Muscle layer of colon (tissue), 2 donors: ENCODE measurements at regions not wholly inside any gene's neighbourhood (a gene's known extent, or its start where the extent isn't known, plus 50 kb on each side); places are given as distances from the start of the nearest gene placed in this dataset.

ENCODE experiments used
- H3K27ac ChIP-seq: one replicate; pipeline ENCODE4 v1.7.0; 2013; ENCODE audit warnings: low read depth, mild to moderate bottlenecking, low read length, moderate library complexity
- H3K27me3 ChIP-seq, 2 donors: one replicate each; pipeline ENCODE4 v1.7.0; 2013; ENCODE audit warnings: low read length in 2 of 2, mild to moderate bottlenecking in 2 of 2; ENCODE audit not compliant: insufficient read depth in 2 of 2, control insufficient read depth in 1 of 2
- H3K36me3 ChIP-seq: one replicate; pipeline ENCODE4 v1.7.0; 2013; ENCODE audit warnings: mild to moderate bottlenecking, low read length; ENCODE audit not compliant: insufficient read depth
- H3K4me1 ChIP-seq: one replicate; pipeline ENCODE4 v1.7.0; 2013; ENCODE audit warnings: mild to moderate bottlenecking, low read length; ENCODE audit not compliant: insufficient read depth
- H3K4me3 ChIP-seq, 2 donors: one replicate each; pipeline ENCODE4 v1.7.0; 2013; ENCODE audit warnings: low read length in 2 of 2, low read depth in 1 of 2, mild to moderate bottlenecking in 1 of 2, moderate library complexity in 1 of 2
- H3K9ac ChIP-seq: one replicate; pipeline ENCODE4 v1.7.0; 2013; ENCODE audit warnings: low read length
- H3K9me3 ChIP-seq: one replicate; pipeline ENCODE4 v1.7.0; 2013; ENCODE audit warnings: mild to moderate bottlenecking, low read length
- donor health status: abdominal sarcoma.
- donor health status: Adenocarcinoma of cecum.

- Histone ChIP-seq H3K27me3 (no peaks in the 10 kb centered on the region), H3K36me3 (no peaks in the 10 kb centered on the region), H3K9ac (no peak overlapping the region), H3K4me3 (no peak overlapping the region), H3K9me3 (no peaks in the 10 kb centered on the region), H3K4me1 (no peaks in the 10 kb centered on the region), H3K27ac (no peak overlapping the region)
Observed at GRCh38 chr3:103306104-103306503, 871.3 kb downstream of the ZPLD1 start.

- no peak overlapping the region for H3K27ac ChIP-seq
- H3K36me3 ChIP-seq = no peaks in the 10 kb centered on the region
- H3K27me3 ChIP-seq = no peaks in the 10 kb centered on the region
- H3K4me1 ChIP-seq = no peaks in the 10 kb centered on the region
- H3K9ac ChIP-seq = no peak overlapping the region
- no peaks in the 10 kb centered on the region for H3K9me3 ChIP-seq
- H3K4me3 ChIP-seq = no peak overlapping the region
Observed at GRCh38 chr3:103308921-103309320, 874.1 kb downstream of the ZPLD1 start.

DNA sequence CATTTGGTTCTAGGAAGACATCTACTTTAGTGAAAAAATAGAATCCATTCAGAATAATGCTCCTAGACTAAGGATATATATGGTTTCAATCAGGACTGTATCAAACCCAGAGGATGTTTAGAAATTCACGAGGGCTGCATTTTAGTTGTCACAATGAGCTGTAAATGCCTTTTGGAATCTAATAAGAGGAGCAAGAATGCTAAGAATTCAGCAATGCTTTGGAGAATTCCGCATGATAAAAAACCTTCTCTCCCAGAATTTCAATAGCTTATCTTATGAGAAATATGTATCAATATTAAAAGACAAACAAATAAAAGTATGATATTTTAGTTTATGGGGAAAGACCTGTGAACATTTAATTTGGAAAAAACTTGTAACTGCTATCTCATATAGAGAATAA lies 885.1 kb downstream of the ZPLD1 start:
- Histone ChIP-seq H3K4me3 (no peak overlapping the region), H3K9me3 (no peaks in the 10 kb centered on the region), H3K4me1 (no peaks in the 10 kb centered on the region), H3K36me3 (no peaks in the 10 kb centered on the region), H3K9ac (no peak overlapping the region), H3K27me3 (no peaks in the 10 kb centered on the region), H3K27ac (no peak overlapping the region)

- Histone ChIP-seq H3K4me3 (no peak overlapping the region), H3K27ac (no peak overlapping the region), H3K36me3 (no peaks in the 10 kb centered on the region), H3K27me3 (no peaks in the 10 kb centered on the region), H3K9ac (no peak overlapping the region), H3K9me3 (no peaks in the 10 kb centered on the region), H3K4me1 (no peaks in the 10 kb centered on the region)
Observed at GRCh38 chr3:103337179-103337845, 902.5 kb downstream of the ZPLD1 start.

DNA sequence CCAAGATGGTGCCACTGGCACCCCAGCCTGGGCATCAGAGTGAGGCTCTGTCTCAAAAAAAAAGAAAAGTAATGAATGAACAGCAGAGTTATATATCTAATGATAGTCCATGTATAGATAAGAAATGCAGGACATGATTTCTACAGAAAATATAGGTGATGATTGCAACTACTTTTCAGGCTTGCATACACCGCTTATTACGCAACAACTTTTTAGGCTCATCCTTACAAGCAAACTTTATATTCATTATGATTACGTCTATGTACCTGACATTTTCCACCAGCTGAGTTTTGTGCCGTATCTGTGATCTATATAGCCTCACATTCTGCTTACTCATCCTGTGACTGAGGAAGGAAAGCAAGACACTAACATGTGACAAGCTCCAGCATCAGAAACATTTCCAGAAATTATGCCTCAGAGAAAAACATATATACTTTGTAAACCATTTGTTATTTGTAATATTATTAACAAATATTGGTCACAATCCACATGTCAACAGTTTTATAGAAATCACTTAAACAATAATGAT lies 906.3 kb downstream of the ZPLD1 start:
- no peak overlapping the region for H3K4me3 ChIP-seq
- H3K27ac ChIP-seq = no peak overlapping the region
- H3K9ac ChIP-seq = no peak overlapping the region
- no peaks in the 10 kb centered on the region for H3K36me3 ChIP-seq
- no peaks in the 10 kb centered on the region for H3K9me3 ChIP-seq
- H3K4me1 ChIP-seq = no peaks in the 10 kb centered on the region
- no peaks in the 10 kb centered on the region for H3K27me3 ChIP-seq

- H3K27ac ChIP-seq = no peak overlapping the region
- H3K9me3 ChIP-seq = no peaks in the 10 kb centered on the region
- no peaks in the 10 kb centered on the region for H3K27me3 ChIP-seq
- H3K4me1 ChIP-seq = no peaks in the 10 kb centered on the region
- H3K4me3 ChIP-seq = no peak overlapping the region
- H3K36me3 ChIP-seq = no peaks in the 10 kb centered on the region
- no peak overlapping the region for H3K9ac ChIP-seq
Observed at GRCh38 chr3:103342205-103342731, 907.5 kb downstream of the ZPLD1 start.

- no peaks in the 10 kb centered on the region for H3K4me1 ChIP-seq
- no peak overlapping the region for H3K27ac ChIP-seq
- H3K4me3 ChIP-seq = no peak overlapping the region
- no peak overlapping the region for H3K9ac ChIP-seq
- no peaks in the 10 kb centered on the region for H3K9me3 ChIP-seq
- no peaks in the 10 kb centered on the region for H3K27me3 ChIP-seq
- H3K36me3 ChIP-seq = no peaks in the 10 kb centered on the region
Observed at GRCh38 chr3:103349760-103350159, 914.9 kb downstream of the ZPLD1 start.

DNA sequence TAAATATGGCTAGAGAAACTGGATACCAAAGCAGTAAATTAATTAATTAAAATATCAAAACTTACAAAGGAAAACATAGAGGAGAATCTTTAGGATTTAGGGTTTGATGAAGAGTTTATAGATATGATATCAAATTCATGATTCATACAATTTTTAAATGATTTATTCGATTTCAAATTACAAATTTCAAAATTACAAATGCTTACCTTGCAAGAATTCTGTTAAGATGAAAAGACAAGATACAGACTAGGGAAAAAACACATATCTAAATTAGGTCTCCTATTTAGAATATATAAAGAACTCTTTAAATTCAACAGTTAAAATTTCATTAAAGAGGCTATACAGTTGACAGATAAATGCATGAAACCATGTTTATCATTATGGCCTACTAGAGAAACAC lies 930.7 kb downstream of the ZPLD1 start:
- no peak overlapping the region for H3K4me3 ChIP-seq
- no peaks in the 10 kb centered on the region for H3K4me1 ChIP-seq

GRCh38 chr3:103367481-103367880 lies 932.7 kb downstream of the ZPLD1 start:
- no peak overlapping the region for H3K4me3 ChIP-seq
- H3K9ac ChIP-seq = no peak overlapping the region
- H3K27me3 ChIP-seq = no peaks in the 10 kb centered on the region
- H3K27ac ChIP-seq = no peak overlapping the region
- H3K36me3 ChIP-seq = no peaks in the 10 kb centered on the region
- no peaks in the 10 kb centered on the region for H3K9me3 ChIP-seq
- H3K4me1 ChIP-seq = no peaks in the 10 kb centered on the region

More for the DNA sequence above, 930.7 kb downstream of the ZPLD1 start:
- Histone ChIP-seq H3K36me3 (no peaks in the 10 kb centered on the region), H3K27ac (no peak overlapping the region), H3K9me3 (no peaks in the 10 kb centered on the region), H3K27me3 (no peaks in the 10 kb centered on the region), H3K9ac (no peak overlapping the region)

- Histone ChIP-seq H3K9ac (no peak overlapping the region), H3K36me3 (no peaks in the 10 kb centered on the region), H3K4me3 (no peak overlapping the region), H3K9me3 (no peaks in the 10 kb centered on the region), H3K27ac (no peak overlapping the region), H3K27me3 (no peaks in the 10 kb centered on the region), H3K4me1 (no peaks in the 10 kb centered on the region)
Observed at GRCh38 chr3:103371411-103371810, 936.6 kb downstream of the ZPLD1 start.

DNA sequence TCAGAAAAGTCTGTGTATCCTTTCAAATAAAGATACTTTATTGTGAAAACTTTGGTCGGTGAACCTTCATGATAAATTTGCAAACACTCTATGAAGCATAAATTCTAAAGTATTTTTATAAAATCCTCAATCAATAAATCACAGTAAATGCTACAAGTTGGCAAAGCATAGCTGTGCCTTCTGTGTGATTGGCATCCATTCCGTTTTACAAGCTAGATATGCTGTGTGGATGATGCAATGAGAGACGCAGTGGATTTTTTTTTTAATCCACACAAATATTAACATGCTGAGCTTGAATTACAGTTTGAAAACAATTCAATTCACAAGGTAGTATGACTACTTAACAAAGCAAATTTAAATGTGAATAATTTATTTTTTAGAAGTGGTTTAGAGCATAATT lies 937.2 kb downstream of the ZPLD1 start:
- no peak overlapping the region for H3K27ac ChIP-seq
- no peak overlapping the region for H3K4me3 ChIP-seq
- H3K36me3 ChIP-seq = no peaks in the 10 kb centered on the region
- no peak overlapping the region for H3K9ac ChIP-seq
- H3K9me3 ChIP-seq = no peaks in the 10 kb centered on the region
- no peaks in the 10 kb centered on the region for H3K4me1 ChIP-seq
- H3K27me3 ChIP-seq = no peaks in the 10 kb centered on the region

- Histone ChIP-seq H3K4me1 (no peaks in the 10 kb centered on the region), H3K27ac (no peak overlapping the region), H3K4me3 (no peak overlapping the region), H3K27me3 (no peaks in the 10 kb centered on the region), H3K9me3 (no peaks in the 10 kb centered on the region), H3K36me3 (no peaks in the 10 kb centered on the region), H3K9ac (no peak overlapping the region)
Observed at GRCh38 chr3:103380391-103380790, 945.6 kb downstream of the ZPLD1 start.
